ENCODE measurements at regions not wholly inside any gene's neighbourhood (a gene's known extent, or its start where the extent isn't known, plus 50 kb on each side); places are given as distances from the start of the nearest gene placed in this dataset.

- DNase-seq, result no peak
Observed at GRCh38 chr16:54359555-54359954, 73.0 kb upstream of the IRX3 start.

DNA sequence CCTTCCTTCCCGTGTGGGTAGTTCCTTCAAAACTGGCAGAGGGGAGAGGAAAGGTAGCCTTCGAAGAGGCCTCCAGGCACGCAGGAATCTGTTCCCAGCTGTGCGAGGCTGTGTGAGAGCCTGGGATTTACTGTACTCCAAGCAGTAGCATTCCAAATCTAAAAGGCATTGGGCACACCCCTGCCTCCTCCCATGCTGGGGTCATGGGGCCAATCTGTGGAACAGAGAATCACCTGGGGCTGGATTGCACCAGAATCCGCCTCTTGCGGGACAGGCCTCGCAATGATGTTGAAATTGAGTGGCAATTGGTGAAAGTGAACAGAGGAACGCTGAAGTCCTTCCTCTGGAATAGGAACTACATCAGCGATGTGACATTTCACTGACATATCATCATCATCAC, 72.5 kb upstream of the IRX3 start:
- DNase-seq, result no peak

- DNase-seq, result no peak
Observed at GRCh38 chr16:54356391-54356790, 69.8 kb upstream of the IRX3 start.

- DNase-seq, result no peak
Observed at GRCh38 chr16:54355251-54355650, 68.7 kb upstream of the IRX3 start.

- no peak for DNase-seq
Observed at GRCh38 chr16:54353097-54353496, 66.5 kb upstream of the IRX3 start.

DNA sequence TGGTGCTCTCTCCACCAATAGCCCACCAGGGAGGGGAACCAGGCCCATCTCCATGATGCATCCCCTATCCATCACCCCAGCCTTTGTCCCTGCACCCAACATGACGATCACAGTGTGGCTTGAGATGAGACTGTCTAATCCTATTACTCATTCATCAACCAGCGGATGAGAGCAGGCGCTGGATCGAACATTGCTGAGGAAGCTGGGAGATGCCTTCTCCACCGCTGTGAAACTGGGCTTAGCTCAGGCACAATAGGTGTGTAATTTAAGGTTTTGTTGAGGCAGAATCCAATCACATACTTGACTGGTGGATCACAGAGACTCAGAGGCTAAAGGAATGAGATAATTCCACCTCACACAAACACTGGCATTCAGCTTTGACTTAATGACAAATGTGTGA, 64.6 kb upstream of the IRX3 start:
- DNase-seq, result no peak

GRCh38 chr16:54347961-54348360, 61.4 kb upstream of the IRX3 start:
- DNase-seq, result no peak

GRCh38 chr16:54346041-54346440, 59.5 kb upstream of the IRX3 start:
- DNase-seq, result no peak

GRCh38 chr16:54344646-54345630, 58.4 kb upstream of the IRX3 start:
- no peak for DNase-seq

DNA sequence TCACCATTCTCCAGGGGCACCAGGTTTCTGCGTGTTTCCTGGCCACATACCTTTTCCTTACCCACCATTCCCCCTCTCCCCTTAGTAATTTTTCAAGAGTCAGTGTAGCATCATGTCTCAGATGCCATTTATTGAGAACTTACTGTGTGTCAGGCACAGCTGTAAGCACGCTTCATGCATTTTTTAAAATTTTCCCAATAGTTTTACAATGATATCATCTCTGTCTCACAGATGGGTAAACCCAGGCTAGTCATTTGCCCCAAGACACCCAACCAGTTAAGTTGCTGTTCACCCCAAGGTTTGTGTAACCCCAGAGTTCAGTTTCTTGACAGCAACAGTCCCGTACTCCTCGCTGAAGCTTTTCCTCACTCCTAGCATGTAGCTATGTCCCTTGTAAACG, 56.4 kb upstream of the IRX3 start:
- DNase-seq, result no peak

- no peak for DNase-seq
Observed at GRCh38 chr16:54341892-54342776, 55.5 kb upstream of the IRX3 start.

DNA sequence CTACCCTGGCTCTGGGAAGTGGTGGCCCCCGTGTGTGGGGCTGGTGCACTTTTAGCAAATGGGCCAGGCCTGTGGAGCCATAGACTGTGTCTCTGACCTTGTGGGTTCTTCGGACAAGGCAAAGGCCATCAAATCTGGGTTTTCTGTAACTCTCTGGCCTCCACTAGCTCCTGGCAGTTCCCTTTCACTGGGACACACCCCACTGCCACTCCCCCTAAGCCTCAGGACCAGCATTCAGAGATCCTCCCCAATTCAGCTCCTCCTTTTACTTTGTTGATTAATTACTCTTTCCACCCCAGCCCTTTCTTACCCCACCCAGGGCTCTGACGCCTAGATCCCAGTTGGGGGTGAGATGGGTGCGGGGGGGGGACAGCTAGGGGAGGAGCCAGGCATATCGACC, 53.9 kb upstream of the IRX3 start:
- no peak for DNase-seq

GRCh38 chr16:54336631-54337204, 50.1 kb upstream of the IRX3 start:
- DNase-seq, result no peak

All from suppressor macrophage (primary cell).